ENCODE measurements at regions not wholly inside any gene's neighbourhood (a gene's known extent, or its start where the extent isn't known, plus 50 kb on each side); places are given as distances from the start of the nearest gene placed in this dataset.
A peak's percentile ranks its signal among the peaks of the same experiment; 100 is the strongest.

GRCh38 chr9:13388157-13388556, 108.7 kb upstream of the MPDZ start:
- peak overlapping the region in 2 of 3 donors; percentile 24 to 31 for H3K27ac ChIP-seq

DNA sequence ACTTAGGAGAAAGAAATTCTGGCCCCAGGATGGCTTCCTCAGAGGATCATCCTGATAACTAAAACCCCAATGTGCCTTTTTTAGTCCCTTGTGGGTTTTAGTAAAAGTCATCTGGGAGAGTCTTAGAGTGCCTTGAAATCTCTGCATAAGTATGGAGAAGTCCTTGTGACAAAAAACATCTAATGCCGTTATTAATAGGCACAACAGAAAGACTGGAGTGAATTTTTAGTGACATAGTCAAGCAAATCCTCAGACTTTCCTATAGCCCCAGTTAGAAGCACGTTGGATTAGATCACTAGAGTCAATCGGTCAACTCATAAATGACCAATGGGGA, 108.2 kb upstream of the MPDZ start:
- Histone ChIP-seq H3K36me3 (no peaks in the 10 kb centered on the region), H3K27ac (peak overlapping the region in 2 of 3 donors; percentile 20 to 31), H3K9me3 (no peaks in the 10 kb centered on the region), H3K4me1 (no peaks in the 10 kb centered on the region), H3K4me3 (replicated peaks in 1 of 3) (no peak overlapping the region), H3K27me3 (no peaks in the 10 kb centered on the region)
- TF ChIP-seq, protein P1, sequence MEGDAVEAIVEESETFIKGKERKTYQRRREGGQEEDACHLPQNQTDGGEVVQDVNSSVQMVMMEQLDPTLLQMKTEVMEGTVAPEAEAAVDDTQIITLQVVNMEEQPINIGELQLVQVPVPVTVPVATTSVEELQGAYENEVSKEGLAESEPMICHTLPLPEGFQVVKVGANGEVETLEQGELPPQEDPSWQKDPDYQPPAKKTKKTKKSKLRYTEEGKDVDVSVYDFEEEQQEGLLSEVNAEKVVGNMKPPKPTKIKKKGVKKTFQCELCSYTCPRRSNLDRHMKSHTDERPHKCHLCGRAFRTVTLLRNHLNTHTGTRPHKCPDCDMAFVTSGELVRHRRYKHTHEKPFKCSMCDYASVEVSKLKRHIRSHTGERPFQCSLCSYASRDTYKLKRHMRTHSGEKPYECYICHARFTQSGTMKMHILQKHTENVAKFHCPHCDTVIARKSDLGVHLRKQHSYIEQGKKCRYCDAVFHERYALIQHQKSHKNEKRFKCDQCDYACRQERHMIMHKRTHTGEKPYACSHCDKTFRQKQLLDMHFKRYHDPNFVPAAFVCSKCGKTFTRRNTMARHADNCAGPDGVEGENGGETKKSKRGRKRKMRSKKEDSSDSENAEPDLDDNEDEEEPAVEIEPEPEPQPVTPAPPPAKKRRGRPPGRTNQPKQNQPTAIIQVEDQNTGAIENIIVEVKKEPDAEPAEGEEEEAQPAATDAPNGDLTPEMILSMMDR (IDR thresholded peaks at IDR 0.05): no peak
- no peak for TF ChIP-seq POLR2A (IDR thresholded peaks at IDR 0.05)
- WGBS, 2 donors: 73 to 83% methylated on average over 3 of the region's 3 CpGs
- DNase-seq: no peak
- intact Hi-C loops (cut with DNase I): no loop called here

More at GRCh38 chr9:13388157-13388556, 108.7 kb upstream of the MPDZ start:
- no peaks in the 10 kb centered on the region for H3K27me3 ChIP-seq
- DNase-seq: no peak
- no peak overlapping the region for H3K4me3 ChIP-seq (replicated peaks in 1 of 3)
- H3K36me3 ChIP-seq: no peaks in the 10 kb centered on the region
- TF ChIP-seq, protein P1 (IDR thresholded peaks at IDR 0.05): no peak
- no peak for TF ChIP-seq POLR2A (IDR thresholded peaks at IDR 0.05)
- 71 to 78% methylated on average over 1 of the region's 1 CpG for WGBS, 2 donors
- H3K9me3 ChIP-seq: no peaks in the 10 kb centered on the region
- no peaks in the 10 kb centered on the region for H3K4me1 ChIP-seq
- intact Hi-C loops (cut with DNase I): no loop called here

DNA sequence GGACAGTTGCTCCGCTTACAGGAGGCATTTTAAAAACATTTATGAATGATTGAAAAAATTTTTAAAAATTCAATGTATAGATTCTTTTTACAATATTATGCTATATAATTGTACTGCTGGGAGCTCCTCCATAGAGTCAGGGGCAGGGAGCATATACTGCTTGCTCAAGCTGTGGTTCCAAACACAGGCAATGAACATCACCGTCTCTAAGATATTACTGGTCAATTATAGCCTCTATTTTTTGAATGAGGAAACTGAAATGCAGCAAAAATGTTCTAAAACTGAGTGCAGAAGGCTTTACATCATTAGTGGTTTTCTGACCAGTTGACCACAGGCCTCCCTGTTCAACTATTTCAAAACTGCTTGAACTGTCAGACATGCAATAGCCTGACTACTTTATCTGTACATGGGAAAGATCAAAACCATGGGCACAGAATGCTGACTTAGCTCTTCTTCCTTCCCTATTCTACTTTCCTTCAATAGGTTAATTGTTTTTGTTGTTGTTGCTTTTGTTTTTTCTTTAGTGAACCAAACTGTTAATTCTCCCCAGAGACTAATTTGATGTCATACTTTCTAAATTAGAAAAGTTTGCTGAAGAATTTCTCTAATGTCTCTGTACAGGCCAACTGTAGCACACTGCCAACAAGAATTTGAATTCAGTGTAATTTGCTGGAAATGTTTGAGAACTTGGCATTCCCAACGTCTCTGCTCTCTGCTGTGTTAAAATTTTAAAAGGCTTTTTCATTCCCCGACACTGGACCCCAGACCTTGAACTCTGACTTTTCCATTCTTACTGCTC, 107.6 kb upstream of the MPDZ start:
- Histone ChIP-seq H3K4me3 (replicated peaks in 1 of 3) (no peak overlapping the region), H3K36me3 (no peaks in the 10 kb centered on the region), H3K27ac (peak overlapping the region in 2 of 3 donors; percentile 20 to 31), H3K27me3 (no peaks in the 10 kb centered on the region), H3K9me3 (no peaks in the 10 kb centered on the region), H3K4me1 (no peaks in the 10 kb centered on the region)
- 79% methylated on average over 4 of the region's 4 CpGs for WGBS, 2 donors
- no peak for TF ChIP-seq POLR2A (IDR thresholded peaks at IDR 0.05)
- TF ChIP-seq, protein P1 (IDR thresholded peaks at IDR 0.05): no peak
- no peak for DNase-seq
- intact Hi-C loops (cut with DNase I): no loop called here

- no peaks in the 10 kb centered on the region for H3K9me3 ChIP-seq
- no peak overlapping the region for H3K4me3 ChIP-seq (replicated peaks in 1 of 3)
- H3K4me1 ChIP-seq: no peaks in the 10 kb centered on the region
- peak overlapping the region in 1 of 3 donors; percentile 28 for H3K27ac ChIP-seq
- no peak for DNase-seq
- intact Hi-C loops (cut with DNase I): no loop called here
- no peaks in the 10 kb centered on the region for H3K27me3 ChIP-seq
- WGBS, 2 donors: 73 to 89% methylated on average over 2 of the region's 2 CpGs
- no peak for TF ChIP-seq POLR2A (IDR thresholded peaks at IDR 0.05)
- TF ChIP-seq, protein P1 (IDR thresholded peaks at IDR 0.05): no peak
- no peaks in the 10 kb centered on the region for H3K36me3 ChIP-seq
Observed at GRCh38 chr9:13386316-13386715, 106.8 kb upstream of the MPDZ start.

DNA sequence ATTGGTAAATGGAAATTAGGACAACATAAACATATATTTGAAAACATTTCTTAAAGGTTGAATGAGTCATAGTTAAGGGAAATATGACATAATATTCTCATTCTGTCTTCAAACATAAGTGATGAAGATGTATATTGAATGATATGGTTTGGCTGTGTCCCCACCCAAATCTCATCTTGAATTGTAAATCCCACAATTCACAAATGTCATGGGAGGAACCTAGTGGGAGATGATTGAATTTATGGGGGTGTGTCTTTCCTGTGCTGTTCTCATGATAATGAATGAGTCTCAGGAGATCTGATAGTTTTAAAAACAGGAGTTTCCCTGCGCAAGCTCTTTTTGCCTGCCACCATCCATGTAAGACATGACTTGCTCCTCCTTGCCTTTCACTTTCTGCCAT, 104.4 kb upstream of the MPDZ start:
- H3K27me3 ChIP-seq: no peaks in the 10 kb centered on the region
- no peak overlapping the region for H3K4me3 ChIP-seq (replicated peaks in 1 of 3)
- no peaks in the 10 kb centered on the region for H3K4me1 ChIP-seq
- 79 to 100% methylated on average over 1 of the region's 1 CpG for WGBS, 2 donors
- TF ChIP-seq POLR2A (IDR thresholded peaks at IDR 0.05): no peak
- TF ChIP-seq, protein P1 (IDR thresholded peaks at IDR 0.05): no peak
- intact Hi-C loops (cut with DNase I): no loop called here
- no peaks in the 10 kb centered on the region for H3K9me3 ChIP-seq
- no peak for DNase-seq
- H3K27ac ChIP-seq: no peak overlapping the region
- H3K36me3 ChIP-seq: no peaks in the 10 kb centered on the region

All from thyroid gland (tissue), 4 donors.